ENCODE measurements at regions not wholly inside any gene's neighbourhood (a gene's known extent, or its start where the extent isn't known, plus 50 kb on each side); places are given as distances from the start of the nearest gene placed in this dataset.
"Not testable (repeated sequence)": the region's sequence is repeated elsewhere in the genome, so short reads cannot be mapped to it uniquely, and the experiment has no call there.

- H2AK5ac ChIP-seq (ENCODE audit: low read depth, low read length); ATAC-seq (ENCODE audit: low read depth); H4K91ac ChIP-seq (ENCODE audit: insufficient read depth, low read depth, low read length); H3K27me3 ChIP-seq (ENCODE audit: control insufficient read depth, insufficient read depth, low read length); CTCF ChIA-PET; H3K18ac ChIP-seq (ENCODE audit: low read depth, low read length); H3K36me3 ChIP-seq (ENCODE audit: control insufficient read depth, insufficient read depth, low read length); DNase-seq; H4K5ac ChIP-seq (ENCODE audit: low read depth, low read length); H3K79me1 ChIP-seq (ENCODE audit: low read depth in 1 of 2, low read length in 2 of 2); H4K20me1 ChIP-seq (ENCODE audit: insufficient read depth, low read length); dilution Hi-C loops (cut with HindIII; ENCODE audit: low sequenced_read_pairs, unreplicated experiment); in situ Hi-C loops (cut with MboI; ENCODE audit: low sequenced_read_pairs); H2AFZ ChIP-seq (replicated peaks; ENCODE audit: low read length, poor library complexity); H3K56ac ChIP-seq (ENCODE audit: extremely low read depth, insufficient read depth, low read length); POLR2A ChIA-PET (ENCODE audit: unreplicated experiment); H2BK120ac ChIP-seq (ENCODE audit: low read depth, low read length); H3K9me1 ChIP-seq (ENCODE audit: insufficient read depth, low read length); H2BK20ac ChIP-seq (ENCODE audit: low read depth, low read length); H4K8ac ChIP-seq (ENCODE audit: low read depth in 2 of 2, low read length in 2 of 2); H3K27ac ChIP-seq (ENCODE audit: insufficient read depth, low read length); H3K9me3 ChIP-seq (ENCODE audit: control insufficient read depth, insufficient read depth, low read length); H3K14ac ChIP-seq (replicated peaks; ENCODE audit: low read depth, low read length); BruUV-seq (replicated peaks); H3K4me2 ChIP-seq (ENCODE audit: low read depth, low read length); H3K4me3 ChIP-seq (ENCODE audit: insufficient read depth, low read depth, low read length); H2AK9ac ChIP-seq (replicated peaks; ENCODE audit: low read depth, low read length, poor library complexity); H3K9ac ChIP-seq (ENCODE audit: low read depth, low read length); H2BK15ac ChIP-seq (ENCODE audit: low read depth, low read length); intact Hi-C loops (cut with micrococcal nuclease); H2BK5ac ChIP-seq (ENCODE audit: low read depth, low read length, poor library complexity, severe bottlenecking); H3K4ac ChIP-seq (ENCODE audit: low read depth, low read length); H3K23ac ChIP-seq (ENCODE audit: low read depth, low read length); H3K4me1 ChIP-seq (ENCODE audit: control insufficient read depth, insufficient read depth, low read length): not testable (repeated sequence)
- no CpG with 5 or more reads among the region's 6 CpGs for WGBS, 2 experiments (ENCODE audit: extremely low coverage in 2 of 2, insufficient read length in 1 of 2)
Observed at GRCh38 chrX:46087310-46087709, 457.9 kb downstream of the ZNF674 start.

- H3K4me1 ChIP-seq (ENCODE audit: control insufficient read depth, insufficient read depth, low read length); H3K4me2 ChIP-seq (ENCODE audit: low read depth, low read length); ATAC-seq (ENCODE audit: low read depth); POLR2A ChIA-PET (ENCODE audit: unreplicated experiment); H3K9me1 ChIP-seq (ENCODE audit: insufficient read depth, low read length); H3K56ac ChIP-seq (ENCODE audit: extremely low read depth, insufficient read depth, low read length); H3K23ac ChIP-seq (ENCODE audit: low read depth, low read length); intact Hi-C loops (cut with micrococcal nuclease); H2BK15ac ChIP-seq (ENCODE audit: low read depth, low read length); H2BK120ac ChIP-seq (ENCODE audit: low read depth, low read length); H3K9ac ChIP-seq (ENCODE audit: low read depth, low read length); H3K18ac ChIP-seq (ENCODE audit: low read depth, low read length); H3K9me3 ChIP-seq (ENCODE audit: control insufficient read depth, insufficient read depth, low read length); H3K14ac ChIP-seq (replicated peaks; ENCODE audit: low read depth, low read length); H3K27me3 ChIP-seq (ENCODE audit: control insufficient read depth, insufficient read depth, low read length); H2BK5ac ChIP-seq (ENCODE audit: low read depth, low read length, poor library complexity, severe bottlenecking); in situ Hi-C loops (cut with MboI; ENCODE audit: low sequenced_read_pairs); H2AK5ac ChIP-seq (ENCODE audit: low read depth, low read length); H4K91ac ChIP-seq (ENCODE audit: insufficient read depth, low read depth, low read length); H4K20me1 ChIP-seq (ENCODE audit: insufficient read depth, low read length); H3K4ac ChIP-seq (ENCODE audit: low read depth, low read length); dilution Hi-C loops (cut with HindIII; ENCODE audit: low sequenced_read_pairs, unreplicated experiment); H3K4me3 ChIP-seq (ENCODE audit: insufficient read depth, low read depth, low read length); H3K79me1 ChIP-seq (ENCODE audit: low read depth in 1 of 2, low read length in 2 of 2); H2BK20ac ChIP-seq (ENCODE audit: low read depth, low read length); H2AFZ ChIP-seq (replicated peaks; ENCODE audit: low read length, poor library complexity); H2AK9ac ChIP-seq (replicated peaks; ENCODE audit: low read depth, low read length, poor library complexity); H3K27ac ChIP-seq (ENCODE audit: insufficient read depth, low read length); CTCF ChIA-PET; H3K36me3 ChIP-seq (ENCODE audit: control insufficient read depth, insufficient read depth, low read length); DNase-seq; BruUV-seq (replicated peaks); H4K5ac ChIP-seq (ENCODE audit: low read depth, low read length); H4K8ac ChIP-seq (ENCODE audit: low read depth in 2 of 2, low read length in 2 of 2): not testable (repeated sequence)
- no CpG with 5 or more reads among the region's 5 CpGs for WGBS, 2 experiments (ENCODE audit: extremely low coverage in 2 of 2, insufficient read length in 1 of 2)
Observed at GRCh38 chrX:46080121-46080520, 465.1 kb downstream of the ZNF674 start.

All from IMR-90 (cell line).